Spinal cord (tissue), 9 donors: ENCODE measurements at regions not wholly inside any gene's neighbourhood (a gene's known extent, or its start where the extent isn't known, plus 50 kb on each side); places are given as distances from the start of the nearest gene placed in this dataset.

Experiments
- DNase-seq, 6 donors: peaks; one replicate each; pipeline versions ENCODE4 v3.0.0 to v3.0.0-alpha.2; 2013 to 2015; ENCODE audit warnings: low spot score in 6 of 6, low read depth in 4 of 6
- H3K27ac ChIP-seq: one replicate; pipeline ENCODE4 v1.5.1; 2013; ENCODE audit warnings: low read depth, low read length, control low read depth
- H3K27me3 ChIP-seq: one replicate; pipeline ENCODE4 v1.6.1; 2013; ENCODE audit warnings: low read length; ENCODE audit not compliant: control insufficient read depth, insufficient read depth
- H3K36me3 ChIP-seq: one replicate; pipeline ENCODE4 v1.6.1; 2013; ENCODE audit warnings: low read length; ENCODE audit not compliant: control insufficient read depth, insufficient read depth
- H3K4me1 ChIP-seq: one replicate; pipeline ENCODE4 v1.6.1; 2013; ENCODE audit warnings: low read length; ENCODE audit not compliant: control insufficient read depth, insufficient read depth
- H3K4me3 ChIP-seq: one replicate; pipeline ENCODE4 v1.5.1; 2013; ENCODE audit warnings: low read depth, low read length, control low read depth
- H3K9me3 ChIP-seq: one replicate; pipeline ENCODE4 v1.6.1; 2013; ENCODE audit warnings: low read length; ENCODE audit not compliant: control insufficient read depth, insufficient read depth
- WGBS: methylation state at CpG from one replicate; pipeline ENCODE4 v1.1.5; 2013; ENCODE audit warnings: missing lambda C conversion rate; ENCODE audit not compliant: insufficient coverage; 5-methylcytosine and 5-hydroxymethylcytosine counted together
- donor health status: healthy.

- Histone ChIP-seq H3K4me3 (no peak overlapping the region), H3K36me3 (no peaks in the 10 kb centered on the region), H3K4me1 (no peaks in the 10 kb centered on the region), H3K9me3 (no peaks in the 10 kb centered on the region), H3K27me3 (no peaks in the 10 kb centered on the region), H3K27ac (no peak overlapping the region)
- no peak for DNase-seq
These were observed 260.6 kb upstream of the LINC00305 start for GRCh38 chr18:64409511-64409910.

- Histone ChIP-seq H3K27me3 (no peaks in the 10 kb centered on the region), H3K4me1 (no peaks in the 10 kb centered on the region), H3K36me3 (no peaks in the 10 kb centered on the region), H3K27ac (no peak overlapping the region), H3K4me3 (no peak overlapping the region), H3K9me3 (no peaks in the 10 kb centered on the region)
- DNase-seq: no peak
- WGBS: no CpG with 5 or more reads among the region's 2 CpGs
These were observed 258.7 kb upstream of the LINC00305 start for GRCh38 chr18:64407606-64408005.

- Histone ChIP-seq H3K27ac (no peak overlapping the region), H3K9me3 (no peaks in the 10 kb centered on the region), H3K36me3 (no peaks in the 10 kb centered on the region), H3K27me3 (no peaks in the 10 kb centered on the region), H3K4me3 (no peak overlapping the region), H3K4me1 (no peaks in the 10 kb centered on the region)
- peak in 1 of 6 donors; percentile 16 for DNase-seq
- no CpG with 5 or more reads among the region's 4 CpGs for WGBS
These were observed 256.3 kb upstream of the LINC00305 start for GRCh38 chr18:64405161-64405560.

GRCh38 chr18:64403784-64404503, 255.1 kb upstream of the LINC00305 start:
- no peaks in the 10 kb centered on the region for H3K4me1 ChIP-seq
- H3K27ac ChIP-seq: no peak overlapping the region
- H3K4me3 ChIP-seq: no peak overlapping the region
- H3K9me3 ChIP-seq: no peaks in the 10 kb centered on the region
- no CpG with 5 or more reads among the region's 2 CpGs for whole genome bisulfite sequencing
- DNase-seq: no peak
- no peaks in the 10 kb centered on the region for H3K36me3 ChIP-seq
- no peaks in the 10 kb centered on the region for H3K27me3 ChIP-seq

- H3K4me3 ChIP-seq: no peak overlapping the region
- no peaks in the 10 kb centered on the region for H3K4me1 ChIP-seq
- H3K27ac ChIP-seq: no peak overlapping the region
- no peak for DNase-seq
- no peaks in the 10 kb centered on the region for H3K9me3 ChIP-seq
- no CpG with 5 or more reads among the region's 1 CpG for WGBS
- no peaks in the 10 kb centered on the region for H3K27me3 ChIP-seq
- H3K36me3 ChIP-seq: no peaks in the 10 kb centered on the region
These were observed 253.7 kb upstream of the LINC00305 start for GRCh38 chr18:64402636-64403035.

GRCh38 chr18:64401268-64402060, 252.6 kb upstream of the LINC00305 start:
- Histone ChIP-seq H3K27ac (no peak overlapping the region), H3K27me3 (no peaks in the 10 kb centered on the region), H3K4me1 (no peaks in the 10 kb centered on the region), H3K4me3 (no peak overlapping the region), H3K36me3 (no peaks in the 10 kb centered on the region), H3K9me3 (no peaks in the 10 kb centered on the region)
- no CpG with 5 or more reads among the region's 1 CpG for WGBS
- DNase-seq: peak in 1 of 6 donors; percentile 62

GRCh38 chr18:64399566-64399965, 250.7 kb upstream of the LINC00305 start:
- 87% methylated on average over 3 of the region's 3 CpGs for WGBS
- DNase-seq: peak in 1 of 6 donors; percentile 82

GRCh38 chr18:64398320-64398719, 249.4 kb upstream of the LINC00305 start:
- Histone ChIP-seq H3K27me3 (no peaks in the 10 kb centered on the region), H3K9me3 (no peaks in the 10 kb centered on the region), H3K4me3 (no peak overlapping the region), H3K4me1 (no peaks in the 10 kb centered on the region), H3K27ac (no peak overlapping the region), H3K36me3 (no peaks in the 10 kb centered on the region)
- no peak for DNase-seq
- no CpG with 5 or more reads among the region's 1 CpG for WGBS

More at GRCh38 chr18:64399566-64399965, 250.7 kb upstream of the LINC00305 start:
- Histone ChIP-seq H3K27me3 (no peaks in the 10 kb centered on the region), H3K36me3 (no peaks in the 10 kb centered on the region), H3K4me3 (no peak overlapping the region), H3K27ac (no peak overlapping the region), H3K9me3 (no peaks in the 10 kb centered on the region), H3K4me1 (no peaks in the 10 kb centered on the region)

GRCh38 chr18:64392202-64392601, 243.3 kb upstream of the LINC00305 start:
- no peak for DNase-seq
- Histone ChIP-seq H3K27me3 (no peaks in the 10 kb centered on the region), H3K27ac (no peak overlapping the region), H3K36me3 (no peaks in the 10 kb centered on the region), H3K9me3 (no peaks in the 10 kb centered on the region), H3K4me1 (no peaks in the 10 kb centered on the region), H3K4me3 (no peak overlapping the region)
- no CpG with 5 or more reads among the region's 1 CpG for WGBS

GRCh38 chr18:64384101-64384500, 235.2 kb upstream of the LINC00305 start:
- H3K27me3 ChIP-seq: no peaks in the 10 kb centered on the region
- DNase-seq: peak in 2 of 6 donors; percentile 34 to 73
- H3K4me1 ChIP-seq: no peaks in the 10 kb centered on the region
- H3K36me3 ChIP-seq: no peaks in the 10 kb centered on the region
- no peak overlapping the region for H3K4me3 ChIP-seq
- no peaks in the 10 kb centered on the region for H3K9me3 ChIP-seq
- H3K27ac ChIP-seq: no peak overlapping the region
- no CpG with 5 or more reads among the region's 1 CpG for WGBS
